ENCODE measurements at regions not wholly inside any gene's neighbourhood (a gene's known extent, or its start where the extent isn't known, plus 50 kb on each side); places are given as distances from the start of the nearest gene placed in this dataset.
"Not testable (repeated sequence)": the region's sequence is repeated elsewhere in the genome, so short reads cannot be mapped to it uniquely, and the experiment has no call there.

DNA sequence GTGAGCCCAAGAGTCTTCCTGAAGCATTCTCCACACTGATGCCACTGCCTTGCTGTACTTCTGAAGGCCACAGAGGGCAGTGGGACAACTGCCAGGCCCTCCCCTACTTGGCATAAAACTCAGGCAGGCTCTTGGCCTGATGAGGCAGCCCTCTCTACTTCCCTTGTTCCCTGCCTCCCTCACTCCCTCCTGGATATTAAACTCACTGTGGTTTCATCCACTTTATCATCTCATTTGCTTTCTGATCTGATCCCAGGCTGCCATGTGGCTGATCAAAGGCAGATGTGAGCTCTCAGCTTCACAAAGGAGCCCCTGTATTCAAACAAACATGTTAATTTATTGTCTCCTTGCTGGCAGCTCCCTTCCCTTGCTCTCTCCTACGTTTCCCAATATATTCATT, 533.5 kb downstream of the IGSF11 start:
- no peak for DNase-seq

- DNase-seq, result no peak
These were observed 529.7 kb downstream of the IGSF11 start for GRCh38 chr3:118504906-118505305.

DNA sequence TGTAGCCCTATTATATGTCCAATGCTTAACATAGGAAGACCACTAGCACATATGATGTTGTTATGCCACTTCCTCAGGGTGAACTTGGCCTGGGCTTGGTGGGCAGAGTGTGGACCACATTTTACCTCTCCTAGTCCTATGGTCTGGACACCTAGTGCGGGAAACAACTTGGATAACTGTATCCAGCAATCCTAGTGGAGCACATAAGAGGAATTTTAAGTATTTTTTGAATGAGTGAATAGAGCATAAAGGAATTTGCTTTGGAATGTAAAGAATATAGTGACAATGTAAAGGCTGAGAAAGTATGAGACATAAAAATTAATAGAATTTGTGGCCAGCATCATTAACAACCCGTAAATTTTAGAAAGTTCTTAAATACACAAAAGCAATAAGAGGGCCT, 528.9 kb downstream of the IGSF11 start:
- no peak for DNase-seq

DNA sequence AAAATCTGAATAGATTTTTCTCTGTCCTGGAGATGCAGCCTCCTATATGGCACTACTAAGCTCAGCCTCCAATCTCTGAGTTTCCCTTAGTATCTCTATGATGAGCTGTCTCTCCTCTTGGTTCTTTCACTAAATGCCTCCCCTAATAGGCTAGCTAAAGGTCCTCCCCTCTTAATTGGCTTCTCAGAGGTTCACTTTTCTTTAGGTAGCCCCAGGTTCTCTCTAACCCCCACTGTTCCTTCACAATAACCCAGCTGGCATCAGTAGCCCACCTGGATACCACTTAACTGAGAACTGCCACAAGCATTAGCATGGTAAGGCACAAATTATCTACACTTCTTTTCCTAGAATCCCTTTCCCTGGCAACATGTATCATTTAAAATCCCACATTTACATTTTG, 523.2 kb downstream of the IGSF11 start:
- DNase-seq, result no peak

DNA sequence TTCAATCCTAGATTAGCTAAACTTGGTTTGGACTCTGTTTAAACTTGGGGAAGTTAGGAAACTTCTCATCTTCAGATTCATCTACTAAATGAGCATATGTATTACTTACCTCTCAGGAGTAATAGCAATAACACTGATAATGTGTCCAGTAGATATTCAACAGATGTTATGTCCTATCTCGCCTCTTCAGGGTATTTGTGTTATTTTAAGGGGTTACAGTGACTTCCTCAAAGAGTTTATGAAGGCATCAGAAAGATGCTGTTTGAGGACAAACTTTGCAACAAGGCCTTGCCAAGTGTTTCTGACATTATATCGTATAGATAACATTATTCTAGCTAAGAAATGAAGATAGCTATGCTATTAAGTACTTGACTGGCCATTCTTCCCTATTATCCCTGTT, 522.3 kb downstream of the IGSF11 start:
- DNase-seq, result no peak

DNA sequence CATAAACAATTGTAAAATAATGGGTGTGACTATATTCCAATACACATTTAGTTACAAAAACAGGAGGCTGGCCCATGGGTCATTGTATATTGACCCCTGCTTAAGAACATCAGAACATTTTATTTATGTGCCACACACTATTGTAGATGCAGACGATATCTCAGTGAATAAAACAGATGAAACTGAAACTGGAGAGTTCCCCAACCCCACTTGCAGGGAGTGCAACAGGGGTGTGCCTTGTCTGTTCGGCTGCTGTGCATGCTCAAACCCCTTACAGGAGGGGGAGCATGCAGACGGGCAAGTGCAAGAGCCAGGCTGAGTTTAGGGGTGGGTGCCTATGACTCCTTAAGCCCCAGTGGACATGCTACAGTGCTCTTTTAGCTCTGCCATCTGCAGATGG, 509.6 kb downstream of the IGSF11 start:
- no peak for DNase-seq

GRCh38 chr3:118526758-118527513, 507.7 kb downstream of the IGSF11 start:
- DNase-seq, result no peak

DNA sequence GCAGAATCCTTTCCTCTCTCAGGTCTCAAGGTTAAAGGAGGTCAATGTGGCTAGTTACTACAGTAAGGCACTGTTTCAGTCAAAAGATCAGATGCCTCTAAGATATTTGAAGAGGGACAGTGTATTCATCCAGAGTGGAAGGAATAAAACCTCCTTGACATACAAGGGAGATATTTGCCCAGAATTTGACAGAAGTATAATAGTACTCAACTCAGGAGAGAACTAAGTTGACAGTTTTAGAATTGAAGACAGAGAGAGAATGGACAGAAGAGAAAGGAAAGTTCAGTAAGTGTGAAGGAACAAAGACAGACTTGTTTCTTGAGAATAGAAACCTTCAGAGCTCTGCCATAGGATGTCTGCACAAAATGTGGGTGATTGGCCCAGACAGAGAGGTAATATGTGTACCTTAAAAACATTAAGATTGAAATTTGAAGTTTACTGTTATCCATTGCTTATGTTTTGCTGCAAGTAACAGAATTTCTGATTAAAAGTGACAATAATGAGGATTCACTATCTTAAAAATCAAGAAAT, 507.1 kb downstream of the IGSF11 start:
- DNase-seq, result no peak

DNA sequence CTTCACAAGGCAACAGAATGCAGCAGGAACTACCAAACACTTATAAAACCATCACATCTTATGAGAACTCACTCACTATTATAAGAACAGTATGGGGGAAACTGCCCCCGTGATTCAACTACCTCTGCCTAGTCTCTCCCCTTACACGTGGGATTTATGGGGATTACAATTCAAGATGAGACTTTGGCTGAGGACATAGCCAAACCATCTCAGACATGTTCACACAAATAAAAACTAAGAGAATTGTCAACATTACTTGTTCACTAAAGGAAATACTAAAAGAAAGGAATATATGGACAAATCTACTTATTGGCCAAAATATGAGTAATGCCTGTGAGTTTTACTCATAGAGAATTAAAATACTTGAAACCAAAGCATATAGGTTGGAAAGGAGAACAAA, 505.1 kb downstream of the IGSF11 start:
- no peak for DNase-seq

DNA sequence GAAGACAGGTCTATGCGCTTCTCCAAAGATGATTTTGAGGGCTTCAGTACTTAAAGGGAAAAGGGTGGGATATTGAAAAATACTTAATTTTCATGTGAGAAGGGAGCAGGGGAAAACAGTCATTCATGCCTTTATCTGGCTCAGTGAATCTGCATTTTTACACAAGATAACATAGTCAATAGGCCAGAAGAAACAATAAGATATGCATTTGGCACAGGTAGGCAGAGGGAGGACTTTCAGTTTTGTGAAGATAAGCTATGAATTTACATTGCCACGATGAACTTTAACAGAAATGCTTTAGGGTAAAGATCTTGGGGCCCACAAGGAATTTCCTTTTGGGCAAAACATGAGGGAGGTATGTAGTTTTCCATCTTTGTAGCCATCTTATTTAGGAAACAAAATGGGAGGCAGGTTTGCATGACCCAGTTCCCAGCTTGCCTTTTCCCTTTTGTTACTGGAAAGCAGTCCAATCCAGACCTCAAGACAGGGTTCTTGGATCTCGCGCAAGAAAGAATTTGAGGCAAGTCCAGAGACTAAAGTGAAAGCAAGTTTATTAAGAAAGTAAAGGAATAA, 504.2 kb downstream of the IGSF11 start:
- DNase-seq, result no peak

DNA sequence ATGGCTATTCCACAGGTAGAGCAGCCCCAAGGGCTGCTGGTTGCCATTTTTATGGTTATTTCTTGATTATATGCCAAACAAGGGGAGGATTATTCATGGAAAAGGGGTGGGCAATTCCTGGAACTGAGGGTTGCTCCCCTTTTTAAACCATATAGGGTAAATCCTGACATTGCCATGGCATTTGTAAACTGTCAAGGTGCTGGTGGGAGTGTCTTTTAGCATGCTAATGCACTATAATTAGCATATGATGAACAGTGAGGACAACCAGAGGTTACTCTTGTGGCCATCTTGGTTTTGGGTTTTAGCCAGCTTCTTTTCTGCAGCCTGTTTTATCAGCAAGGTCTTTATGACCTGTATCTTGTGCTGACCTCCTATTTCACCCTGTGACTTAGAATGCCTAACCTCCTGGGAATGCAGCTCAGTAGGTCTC, 503.7 kb downstream of the IGSF11 start:
- not testable (repeated sequence) for DNase-seq

DNA sequence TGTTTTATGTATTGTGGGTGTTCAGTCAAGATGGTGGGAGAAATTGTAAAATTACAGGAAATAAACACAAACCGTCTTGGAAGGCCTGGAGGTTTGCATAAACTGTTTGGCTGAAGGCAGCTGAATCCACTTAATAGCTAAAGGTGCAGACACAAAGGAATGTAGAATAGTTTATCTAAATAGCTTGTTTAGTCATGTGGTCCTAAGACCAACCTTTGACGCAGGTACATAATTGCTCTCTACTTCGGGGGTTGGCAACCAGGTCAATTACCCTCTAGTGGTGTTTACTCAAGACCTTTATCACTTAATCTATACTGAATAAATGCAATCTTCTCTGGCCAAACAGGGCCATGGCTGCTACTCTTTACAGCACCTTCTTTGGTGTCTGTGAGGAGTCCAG, 502.8 kb downstream of the IGSF11 start:
- no peak for DNase-seq

DNA sequence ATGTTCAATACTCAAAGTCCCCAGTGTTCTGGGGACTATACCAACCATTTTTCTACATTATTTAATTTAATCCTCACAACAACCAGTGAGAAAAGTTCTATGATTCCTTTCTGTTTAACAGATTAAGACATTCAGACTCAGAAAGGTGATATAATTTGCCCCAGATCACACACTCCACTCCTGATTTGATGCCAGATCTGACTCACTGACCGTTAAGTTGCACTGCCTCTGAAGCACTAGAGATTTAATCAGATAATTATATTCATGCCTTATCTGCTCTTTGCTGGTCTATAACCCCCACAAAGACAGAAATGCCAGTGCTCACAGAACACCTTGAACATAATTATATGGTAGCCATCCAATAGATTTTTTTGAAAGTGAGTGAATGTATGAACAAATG, 501.0 kb downstream of the IGSF11 start:
- DNase-seq, result no peak

- no peak for DNase-seq
These were observed 500.1 kb downstream of the IGSF11 start for GRCh38 chr3:118534519-118534918.

GRCh38 chr3:118536764-118537163, 497.9 kb downstream of the IGSF11 start:
- no peak for DNase-seq

DNA sequence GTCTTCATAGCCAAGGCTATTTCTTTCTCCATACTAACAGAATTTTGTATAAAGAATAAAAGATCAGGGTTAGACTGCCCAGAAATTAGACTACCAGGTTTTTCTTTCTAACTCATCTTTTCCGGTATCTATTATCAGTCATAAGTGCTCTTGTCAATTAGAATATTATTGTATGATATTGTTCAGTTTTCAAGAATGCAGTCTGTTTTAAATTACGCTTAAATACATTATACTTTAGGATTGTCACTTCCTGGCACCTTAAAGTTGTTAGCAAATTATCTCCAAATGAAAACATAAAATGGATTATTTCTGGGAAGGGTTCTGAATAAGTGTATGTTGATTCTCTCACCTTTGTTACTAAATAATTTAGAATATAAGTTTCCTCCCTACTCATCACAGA, 497.2 kb downstream of the IGSF11 start:
- DNase-seq, result no peak

- DNase-seq, result no peak
These were observed 496.5 kb downstream of the IGSF11 start for GRCh38 chr3:118538187-118538586.

DNA sequence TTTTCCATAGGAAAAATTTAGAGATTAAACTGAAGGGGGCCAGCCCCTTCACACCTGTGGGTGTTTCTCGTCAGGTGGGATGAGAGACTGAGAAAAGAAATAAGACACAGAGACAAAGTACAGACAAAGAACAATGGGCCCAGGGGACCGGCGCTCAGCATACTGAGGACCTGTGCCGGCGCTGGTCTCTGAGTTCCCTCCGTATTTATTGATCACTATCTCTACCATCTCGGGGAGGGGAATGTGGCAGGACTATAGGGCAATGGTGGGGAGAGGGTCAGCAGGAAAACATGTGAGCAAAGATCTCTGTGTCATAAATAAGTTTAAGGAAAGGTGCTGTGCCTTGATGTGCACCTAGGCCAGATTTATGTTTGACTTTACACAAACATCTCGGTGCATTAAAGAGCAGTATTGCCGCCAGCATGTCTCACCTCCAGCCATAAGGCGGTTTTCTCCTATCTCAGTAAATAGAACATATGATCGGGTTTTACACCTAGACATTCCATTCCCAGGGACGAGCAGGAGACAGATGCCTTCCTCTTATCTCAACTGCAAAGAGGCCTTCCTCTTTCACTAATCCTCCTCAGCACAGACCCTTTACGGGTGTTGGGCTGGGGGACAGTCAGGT, 494.7 kb downstream of the IGSF11 start:
- DNase-seq, result not testable (repeated sequence)

DNA sequence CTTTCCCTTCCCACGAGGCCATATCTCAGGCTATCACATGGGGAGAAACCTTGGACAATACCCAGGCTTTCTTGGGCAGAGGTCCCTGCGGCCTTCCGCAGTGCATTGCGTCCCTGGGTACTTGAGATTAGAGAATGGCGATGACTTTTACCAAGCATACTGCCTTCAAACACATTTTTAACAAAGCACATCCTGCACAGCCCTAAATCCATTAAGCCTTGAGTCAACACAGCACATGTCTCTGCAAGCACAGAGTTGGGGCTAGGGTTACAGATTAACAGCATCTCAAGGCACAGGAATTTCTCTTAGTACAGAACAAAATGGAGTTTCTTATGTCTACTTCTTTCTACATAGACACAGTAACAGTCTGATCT, 494.2 kb downstream of the IGSF11 start:
- not testable (repeated sequence) for DNase-seq

DNA sequence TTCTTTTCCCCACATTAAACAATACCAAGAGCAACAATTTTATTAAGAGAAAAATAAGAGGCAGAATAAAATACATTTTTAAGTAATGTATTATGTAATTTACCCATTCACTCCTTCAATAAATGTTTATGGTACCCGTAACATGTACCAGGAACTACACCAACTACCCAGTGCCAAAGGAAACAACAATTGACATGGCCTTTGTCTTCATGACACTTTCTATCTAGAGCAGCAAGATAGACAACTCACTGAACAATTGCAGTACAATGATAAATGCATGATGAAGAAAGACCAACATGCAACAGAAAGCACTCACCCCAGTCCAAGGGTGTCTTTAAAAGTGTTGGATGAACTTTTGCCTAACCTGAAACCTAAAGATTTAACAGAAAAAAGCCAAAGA, 493.8 kb downstream of the IGSF11 start:
- DNase-seq, result no peak

- no peak for DNase-seq
These were observed 492.9 kb downstream of the IGSF11 start for GRCh38 chr3:118541796-118542195.

- DNase-seq, result no peak
These were observed 490.8 kb downstream of the IGSF11 start for GRCh38 chr3:118543832-118544231.

DNA sequence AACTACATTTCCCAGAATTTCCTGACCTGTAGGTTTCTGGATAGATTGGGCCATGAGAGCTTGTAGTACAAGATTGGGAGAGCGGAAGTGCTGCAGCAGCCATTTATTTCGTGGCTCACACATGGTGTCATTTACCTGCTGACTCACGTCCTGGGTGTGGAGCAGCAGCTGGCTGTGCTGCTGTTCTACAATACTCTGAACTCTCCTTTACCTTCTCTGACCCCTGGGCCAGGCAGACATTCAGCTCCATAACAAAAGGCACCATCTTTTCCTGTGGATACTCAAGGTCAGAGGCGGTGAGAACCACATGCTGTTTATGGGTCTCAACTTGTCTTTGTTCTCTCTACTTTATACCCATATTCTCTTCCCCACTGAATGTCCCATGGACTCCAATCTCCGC, 490.2 kb downstream of the IGSF11 start:
- no peak for DNase-seq

- no peak for DNase-seq
These were observed 486.2 kb downstream of the IGSF11 start for GRCh38 chr3:118548434-118548833.

Data from activated T-cell treated with anti-CD3 and anti-CD28 coated beads, Interleukin-2, amount 50 U/mL, for 48 hours (primary cell).